ENCODE measurements at regions not wholly inside any gene's neighbourhood (a gene's known extent, or its start where the extent isn't known, plus 50 kb on each side); places are given as distances from the start of the nearest gene placed in this dataset.

- H3K9ac ChIP-seq (ENCODE audit: low read depth in 1 of 3, low read length in 3 of 3) = no peak overlapping the region
- peaks cover 2 to 7% (median 6%) of the 10 kb centered on the region in 3 donors for H3K9me3 ChIP-seq (ENCODE audit: control insufficient read depth in 3 of 3, low read length in 3 of 3)
- H3K27ac ChIP-seq (ENCODE audit: low read depth, low read length) = no peak overlapping the region
- H3K4me1 ChIP-seq (ENCODE audit: control insufficient read depth in 3 of 3, insufficient read depth in 3 of 3, low read length in 3 of 3) = no peaks in the 10 kb centered on the region
- H3K27me3 ChIP-seq (ENCODE audit: control insufficient read depth in 3 of 3, insufficient read depth in 3 of 3, low read length in 3 of 3) = no peaks in the 10 kb centered on the region
- no peaks in the 10 kb centered on the region for H3K36me3 ChIP-seq (ENCODE audit: control insufficient read depth in 3 of 3, insufficient read depth in 3 of 3, low read length in 3 of 3)
- no peak overlapping the region for H3K4me3 ChIP-seq (ENCODE audit: low read length in 3 of 3)
Observed at GRCh38 chr12:31850268-31850667, 108.9 kb upstream of the RESF1 start.

GRCh38 chr12:31849090-31849687 is 110.0 kb upstream of the RESF1 start:
- H3K4me3 ChIP-seq (ENCODE audit: low read length in 3 of 3) = no peak overlapping the region
- H3K27ac ChIP-seq (ENCODE audit: low read depth, low read length) = no peak overlapping the region
- peaks cover 2 to 7% (median 6%) of the 10 kb centered on the region in 3 donors for H3K9me3 ChIP-seq (ENCODE audit: control insufficient read depth in 3 of 3, low read length in 3 of 3)
- no peaks in the 10 kb centered on the region for H3K36me3 ChIP-seq (ENCODE audit: control insufficient read depth in 3 of 3, insufficient read depth in 3 of 3, low read length in 3 of 3)
- no peaks in the 10 kb centered on the region for H3K4me1 ChIP-seq (ENCODE audit: control insufficient read depth in 3 of 3, insufficient read depth in 3 of 3, low read length in 3 of 3)
- H3K27me3 ChIP-seq (ENCODE audit: control insufficient read depth in 3 of 3, insufficient read depth in 3 of 3, low read length in 3 of 3) = no peaks in the 10 kb centered on the region
- no peak overlapping the region for H3K9ac ChIP-seq (ENCODE audit: low read depth in 1 of 3, low read length in 3 of 3)

- Histone ChIP-seq H3K9me3 (ENCODE audit: control insufficient read depth in 3 of 3, low read length in 3 of 3) (peaks cover 2 to 7% (median 6%) of the 10 kb centered on the region in 3 donors), H3K4me1 (ENCODE audit: control insufficient read depth in 3 of 3, insufficient read depth in 3 of 3, low read length in 3 of 3) (no peaks in the 10 kb centered on the region), H3K9ac (ENCODE audit: low read depth in 1 of 3, low read length in 3 of 3) (no peak overlapping the region), H3K36me3 (ENCODE audit: control insufficient read depth in 3 of 3, insufficient read depth in 3 of 3, low read length in 3 of 3) (no peaks in the 10 kb centered on the region), H3K27ac (ENCODE audit: low read depth, low read length) (no peak overlapping the region), H3K4me3 (ENCODE audit: low read length in 3 of 3) (no peak overlapping the region), H3K27me3 (ENCODE audit: control insufficient read depth in 3 of 3, insufficient read depth in 3 of 3, low read length in 3 of 3) (no peaks in the 10 kb centered on the region)
Observed at GRCh38 chr12:31846405-31846804, 112.8 kb upstream of the RESF1 start.

GRCh38 chr12:31845613-31846322 is 113.4 kb upstream of the RESF1 start:
- Histone ChIP-seq H3K27ac (ENCODE audit: low read depth, low read length) (no peak overlapping the region), H3K9ac (ENCODE audit: low read depth in 1 of 3, low read length in 3 of 3) (no peak overlapping the region), H3K4me3 (ENCODE audit: low read length in 3 of 3) (no peak overlapping the region), H3K4me1 (ENCODE audit: control insufficient read depth in 3 of 3, insufficient read depth in 3 of 3, low read length in 3 of 3) (no peaks in the 10 kb centered on the region), H3K27me3 (ENCODE audit: control insufficient read depth in 3 of 3, insufficient read depth in 3 of 3, low read length in 3 of 3) (no peaks in the 10 kb centered on the region), H3K36me3 (ENCODE audit: control insufficient read depth in 3 of 3, insufficient read depth in 3 of 3, low read length in 3 of 3) (no peaks in the 10 kb centered on the region), H3K9me3 (ENCODE audit: control insufficient read depth in 3 of 3, low read length in 3 of 3) (peaks cover 0 to 7% (median 6%) of the 10 kb centered on the region in 3 donors)

GRCh38 chr12:31843398-31844095 is 114.7 kb upstream of the AMN1 start:
- Histone ChIP-seq H3K9ac (ENCODE audit: low read depth in 1 of 3, low read length in 3 of 3) (no peak overlapping the region), H3K27ac (ENCODE audit: low read depth, low read length) (no peak overlapping the region), H3K36me3 (ENCODE audit: control insufficient read depth in 3 of 3, insufficient read depth in 3 of 3, low read length in 3 of 3) (no peaks in the 10 kb centered on the region), H3K4me1 (ENCODE audit: control insufficient read depth in 3 of 3, insufficient read depth in 3 of 3, low read length in 3 of 3) (no peaks in the 10 kb centered on the region), H3K4me3 (ENCODE audit: low read length in 3 of 3) (no peak overlapping the region), H3K9me3 (ENCODE audit: control insufficient read depth in 3 of 3, low read length in 3 of 3) (peaks cover 0 to 3% (median 0%) of the 10 kb centered on the region in 3 donors), H3K27me3 (ENCODE audit: control insufficient read depth in 3 of 3, insufficient read depth in 3 of 3, low read length in 3 of 3) (no peaks in the 10 kb centered on the region)

- Histone ChIP-seq H3K4me3 (ENCODE audit: low read length in 3 of 3) (no peak overlapping the region), H3K27ac (ENCODE audit: low read depth, low read length) (no peak overlapping the region), H3K9me3 (ENCODE audit: control insufficient read depth in 3 of 3, low read length in 3 of 3) (peaks cover 0 to 5% (median under 1%) of the 10 kb centered on the region in 3 donors), H3K4me1 (ENCODE audit: control insufficient read depth in 3 of 3, insufficient read depth in 3 of 3, low read length in 3 of 3) (no peaks in the 10 kb centered on the region), H3K36me3 (ENCODE audit: control insufficient read depth in 3 of 3, insufficient read depth in 3 of 3, low read length in 3 of 3) (no peaks in the 10 kb centered on the region), H3K9ac (ENCODE audit: low read depth in 1 of 3, low read length in 3 of 3) (no peak overlapping the region), H3K27me3 (ENCODE audit: control insufficient read depth in 3 of 3, insufficient read depth in 3 of 3, low read length in 3 of 3) (no peaks in the 10 kb centered on the region)
Observed at GRCh38 chr12:31837913-31838312, 109.1 kb upstream of the AMN1 start.

GRCh38 chr12:31835276-31835882 is 106.6 kb upstream of the AMN1 start:
- H3K27me3 ChIP-seq (ENCODE audit: control insufficient read depth in 3 of 3, insufficient read depth in 3 of 3, low read length in 3 of 3) = no peaks in the 10 kb centered on the region
- no peak overlapping the region for H3K4me3 ChIP-seq (ENCODE audit: low read length in 3 of 3)
- no peaks in the 10 kb centered on the region for H3K36me3 ChIP-seq (ENCODE audit: control insufficient read depth in 3 of 3, insufficient read depth in 3 of 3, low read length in 3 of 3)
- no peaks in the 10 kb centered on the region for H3K4me1 ChIP-seq (ENCODE audit: control insufficient read depth in 3 of 3, insufficient read depth in 3 of 3, low read length in 3 of 3)
- H3K9me3 ChIP-seq (ENCODE audit: control insufficient read depth in 3 of 3, low read length in 3 of 3) = peaks cover 0 to 5% (median 1%) of the 10 kb centered on the region in 3 donors
- H3K27ac ChIP-seq (ENCODE audit: low read depth, low read length) = no peak overlapping the region
- H3K9ac ChIP-seq (ENCODE audit: low read depth in 1 of 3, low read length in 3 of 3) = no peak overlapping the region

GRCh38 chr12:31834150-31834549 is 105.3 kb upstream of the AMN1 start:
- Histone ChIP-seq H3K4me3 (ENCODE audit: low read length in 3 of 3) (no peak overlapping the region), H3K9ac (ENCODE audit: low read depth in 1 of 3, low read length in 3 of 3) (no peak overlapping the region), H3K4me1 (ENCODE audit: control insufficient read depth in 3 of 3, insufficient read depth in 3 of 3, low read length in 3 of 3) (no peaks in the 10 kb centered on the region), H3K27ac (ENCODE audit: low read depth, low read length) (no peak overlapping the region), H3K36me3 (ENCODE audit: control insufficient read depth in 3 of 3, insufficient read depth in 3 of 3, low read length in 3 of 3) (no peaks in the 10 kb centered on the region), H3K27me3 (ENCODE audit: control insufficient read depth in 3 of 3, insufficient read depth in 3 of 3, low read length in 3 of 3) (no peaks in the 10 kb centered on the region), H3K9me3 (ENCODE audit: control insufficient read depth in 3 of 3, low read length in 3 of 3) (peaks cover 0 to 5% (median 1%) of the 10 kb centered on the region in 3 donors)

- H3K27ac ChIP-seq (ENCODE audit: low read depth, low read length) = peak overlapping the region; percentile 23
- no peak overlapping the region for H3K4me3 ChIP-seq (ENCODE audit: low read length in 3 of 3)
- H3K4me1 ChIP-seq (ENCODE audit: control insufficient read depth in 3 of 3, insufficient read depth in 3 of 3, low read length in 3 of 3) = no peaks in the 10 kb centered on the region
- no peaks in the 10 kb centered on the region for H3K36me3 ChIP-seq (ENCODE audit: control insufficient read depth in 3 of 3, insufficient read depth in 3 of 3, low read length in 3 of 3)
- peaks cover 0 to 3% (median 1%) of the 10 kb centered on the region in 3 donors for H3K9me3 ChIP-seq (ENCODE audit: control insufficient read depth in 3 of 3, low read length in 3 of 3)
- no peak overlapping the region for H3K9ac ChIP-seq (ENCODE audit: low read depth in 1 of 3, low read length in 3 of 3)
- H3K27me3 ChIP-seq (ENCODE audit: control insufficient read depth in 3 of 3, insufficient read depth in 3 of 3, low read length in 3 of 3) = no peaks in the 10 kb centered on the region
Observed at GRCh38 chr12:31832740-31833729, 104.2 kb upstream of the AMN1 start.
